GM21825 (cell line): ENCODE measurements at regions not wholly inside any gene's neighbourhood (a gene's known extent, or its start where the extent isn't known, plus 50 kb on each side); places are given as distances from the start of the nearest gene placed in this dataset.

Source experiments
- ATAC-seq: cut with Tn5 transposase; IDR thresholded peaks from one replicate; pipeline ENCODE4 v1.9.1; 2021; ENCODE audit warnings: mild to moderate bottlenecking, moderate library complexity; ENCODE audit not compliant: unreplicated experiment

- no peak for ATAC-seq
Observed at GRCh38 chr3:168341192-168341815, 245.6 kb upstream of the GOLIM4 start.

- ATAC-seq, result no peak
Observed at GRCh38 chr3:168338161-168338560, 242.4 kb upstream of the GOLIM4 start.

GRCh38 chr3:168336276-168336675 is 240.6 kb upstream of the GOLIM4 start:
- ATAC-seq, result no peak

GRCh38 chr3:168333410-168333935 is 237.7 kb upstream of the GOLIM4 start:
- no peak for ATAC-seq

- no peak for ATAC-seq
Observed at GRCh38 chr3:168331756-168332155, 236.0 kb upstream of the GOLIM4 start.

- no peak for ATAC-seq
Observed at GRCh38 chr3:168330983-168331382, 235.3 kb upstream of the GOLIM4 start.

- no peak for ATAC-seq
Observed at GRCh38 chr3:168327856-168328255, 232.1 kb upstream of the GOLIM4 start.

GRCh38 chr3:168325684-168326083 is 230.0 kb upstream of the GOLIM4 start:
- ATAC-seq, result no peak

- no peak for ATAC-seq
Observed at GRCh38 chr3:168322941-168323340, 227.2 kb upstream of the GOLIM4 start.

- ATAC-seq, result no peak
Observed at GRCh38 chr3:168314166-168314565, 218.4 kb upstream of the GOLIM4 start.

GRCh38 chr3:168312984-168313383 is 217.3 kb upstream of the GOLIM4 start:
- ATAC-seq, result no peak

GRCh38 chr3:168307893-168308292 is 212.2 kb upstream of the GOLIM4 start:
- ATAC-seq, result no peak

GRCh38 chr3:168295027-168295426 is 199.3 kb upstream of the GOLIM4 start:
- ATAC-seq, result no peak

GRCh38 chr3:168292296-168292695 is 196.6 kb upstream of the GOLIM4 start:
- no peak for ATAC-seq

GRCh38 chr3:168289471-168290008 is 193.8 kb upstream of the GOLIM4 start:
- ATAC-seq, result no peak

GRCh38 chr3:168288511-168289401 is 193.0 kb upstream of the GOLIM4 start:
- no peak for ATAC-seq

- ATAC-seq, result no peak
Observed at GRCh38 chr3:168285506-168285905, 189.8 kb upstream of the GOLIM4 start.

GRCh38 chr3:168284728-168285127 is 189.0 kb upstream of the GOLIM4 start:
- ATAC-seq, result no peak

GRCh38 chr3:168275662-168276061 is 179.9 kb upstream of the GOLIM4 start:
- ATAC-seq, result no peak

- ATAC-seq, result peak; percentile 74
Observed at GRCh38 chr3:168273917-168274316, 178.2 kb upstream of the GOLIM4 start.

- no peak for ATAC-seq
Observed at GRCh38 chr3:168273036-168273435, 177.3 kb upstream of the GOLIM4 start.
